Motor neuron (in vitro differentiated cells): ENCODE measurements at regions not wholly inside any gene's neighbourhood (a gene's known extent, or its start where the extent isn't known, plus 50 kb on each side); places are given as distances from the start of the nearest gene placed in this dataset.

Experiments used
- ATAC-seq, 8 experiments: fragments of 200-7000 bp; cut with Tn5 transposase; replicated peaks in 6 of 8; 2 replicates each; pipeline ENCODE4 v1.8.0; 2021; ENCODE audit warnings: mild to moderate bottlenecking in 8 of 8, moderate library complexity in 8 of 8
- H3K27ac ChIP-seq, 2 donors: fragments of 250-450 bp; sonication (Bioruptor Pico); 2 replicates each; pipeline ENCODE4 v1.9.0; 2021; ENCODE audit warnings: antibody characterized with exemption in 2 of 2, mild to moderate bottlenecking in 2 of 2, moderate library complexity in 1 of 2
- H3K4me1 ChIP-seq, 2 donors: fragments of 250-450 bp; sonication (Bioruptor Pico); replicated peaks in 1 of 2; 2 replicates each; pipeline ENCODE4 v1.6.1; 2021; ENCODE audit warnings: antibody characterized with exemption in 2 of 2, mild to moderate bottlenecking in 2 of 2, moderate library complexity in 1 of 2
- H3K4me3 ChIP-seq, 5 donors: fragments of 250-450 bp; sonication (Bioruptor Pico); 2 replicates each; pipeline ENCODE4 v1.9.0; 2021; ENCODE audit warnings: antibody characterized with exemption in 5 of 5, mild to moderate bottlenecking in 5 of 5, moderate library complexity in 4 of 5
- WGBS, 10 experiments: fragments of 450-650 bp; shearing (Covaris generic); methylation state at CpG; one replicate each; pipeline ENCODE4 v1.0.0; 2022; 5-methylcytosine and 5-hydroxymethylcytosine counted together
- in situ Hi-C, 9 experiments: fragments of 400-800 bp; cut with MboI; loops; one replicate each; pipeline ENCODE4 v1.15.0; 2021; ENCODE audit warnings: low sequenced_read_pairs in 9 of 9, low pct_unique_long_range_greater_than_20kb in 2 of 9; ENCODE audit not compliant: unreplicated experiment in 9 of 9

DNA sequence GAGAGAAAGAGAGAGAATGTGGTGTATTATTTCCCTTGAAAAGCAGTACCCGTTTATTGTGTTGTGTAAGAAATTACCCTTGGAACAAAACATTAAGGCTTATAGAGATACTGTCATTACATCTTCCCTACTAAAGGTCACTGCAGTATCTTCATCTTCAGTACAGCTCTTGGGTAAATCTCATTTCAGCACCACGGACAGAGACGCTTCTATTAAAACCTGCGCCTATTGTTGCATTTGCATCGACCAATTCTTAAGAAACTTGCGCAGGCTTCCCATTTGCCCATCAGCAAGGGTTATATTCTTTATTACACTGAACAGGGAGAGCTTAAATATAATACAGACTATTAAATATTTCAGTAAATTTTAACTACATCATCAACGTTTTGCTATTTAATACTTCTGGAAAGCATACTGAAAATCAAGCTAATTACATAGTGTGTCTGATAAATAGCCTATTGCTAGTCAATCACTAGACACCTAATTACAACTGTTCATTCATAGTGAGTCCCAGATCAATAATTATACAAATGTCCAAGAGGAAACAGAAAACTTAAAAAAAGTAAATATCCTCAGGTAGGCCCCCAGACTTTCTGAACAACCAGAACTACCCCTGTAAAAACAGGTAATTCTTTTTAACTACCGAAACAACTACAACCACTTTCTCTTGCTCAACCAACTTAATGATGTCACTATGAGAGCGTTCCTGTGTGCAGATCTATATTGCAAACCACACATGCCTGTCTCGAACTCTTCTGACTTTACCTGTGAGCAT, 350.6 kb downstream of the LIG4 start:
- Histone ChIP-seq H3K4me1 (peaks cover 0 to 7% of the 10 kb centered on the region in 2 donors), H3K4me3 (peak overlapping the region; percentile 47 to 94 (median 66)), H3K27ac (no peak overlapping the region)
- in situ Hi-C loops = loop anchor here in 7 of 9 experiments (10.0 to 25.0 kb wide), 4 partner anchors 477 to 660 kb away; no protein-coding TSS in a partner anchor
- no peak for ATAC-seq
- 11 to 40% (median 25%) methylated on average over 3 to 10 of the region's 10 CpGs; no CpG with 5 or more reads in 1 of the 10 experiments for WGBS, 10 experiments

- WGBS, 10 experiments = 17 to 100% (median 94%) methylated on average over 1 to 3 of the region's 3 CpGs; no CpG with 5 or more reads in 4 of the 10 experiments
- peaks cover 0 to 21% of the 10 kb centered on the region in 2 donors for H3K4me1 ChIP-seq
- ATAC-seq = no peak
- in situ Hi-C loops = loop anchor here in 7 of 9 experiments (10.0 to 25.0 kb wide), 4 partner anchors 473 to 655 kb away; no protein-coding TSS in a partner anchor
- no peak overlapping the region for H3K4me3 ChIP-seq
- H3K27ac ChIP-seq = no peak overlapping the region
Observed at GRCh38 chr13:107860284-107860683, 355.1 kb downstream of the LIG4 start.

DNA sequence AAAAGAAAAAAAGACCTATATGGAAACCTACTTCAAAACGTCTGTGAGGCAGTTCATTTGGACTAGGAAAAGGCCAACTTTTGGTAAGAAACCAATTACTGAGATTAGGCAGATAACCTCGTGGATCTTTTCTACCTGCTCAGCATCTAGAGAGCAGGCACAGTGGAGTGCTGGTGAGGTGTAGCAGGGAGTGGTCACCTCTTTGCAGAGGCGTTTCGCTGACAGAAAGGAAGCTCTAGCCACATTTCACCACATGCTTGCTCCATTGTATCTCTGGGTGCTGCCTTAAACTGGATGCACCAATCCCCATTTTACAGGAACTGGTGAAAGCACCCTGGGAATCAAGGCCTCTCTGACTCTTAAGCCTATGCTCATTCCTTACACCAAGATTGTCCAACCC, 360.5 kb downstream of the LIG4 start:
- ATAC-seq = no peak
- Histone ChIP-seq H3K4me3 (no peak overlapping the region), H3K4me1 (peaks cover 0 to 16% of the 10 kb centered on the region in 2 donors), H3K27ac (no peak overlapping the region)
- in situ Hi-C loops = loop anchor here in 6 of 9 experiments (25.0 kb wide), 3 partner anchors 468 to 643 kb away; no protein-coding TSS in a partner anchor
- 0 to 86% (median 40%) methylated on average over 1 to 3 of the region's 4 CpGs; no CpG with 5 or more reads in 3 of the 10 experiments for WGBS, 10 experiments

- 23 to 100% (median 80%) methylated on average over 1 to 2 of the region's 2 CpGs for WGBS, 10 experiments
- peak in 2 of 8 experiments; percentile 53 to 61 for ATAC-seq
- no peak overlapping the region for H3K4me3 ChIP-seq
- no peak overlapping the region for H3K27ac ChIP-seq
- in situ Hi-C loops = loop anchor here in 6 of 9 experiments (25.0 kb wide), 3 partner anchors 465 to 640 kb away; no protein-coding TSS in a partner anchor
- peaks cover 5 to 14% of the 10 kb centered on the region in 2 donors for H3K4me1 ChIP-seq
Observed at GRCh38 chr13:107852072-107852471, 363.3 kb downstream of the LIG4 start.

DNA sequence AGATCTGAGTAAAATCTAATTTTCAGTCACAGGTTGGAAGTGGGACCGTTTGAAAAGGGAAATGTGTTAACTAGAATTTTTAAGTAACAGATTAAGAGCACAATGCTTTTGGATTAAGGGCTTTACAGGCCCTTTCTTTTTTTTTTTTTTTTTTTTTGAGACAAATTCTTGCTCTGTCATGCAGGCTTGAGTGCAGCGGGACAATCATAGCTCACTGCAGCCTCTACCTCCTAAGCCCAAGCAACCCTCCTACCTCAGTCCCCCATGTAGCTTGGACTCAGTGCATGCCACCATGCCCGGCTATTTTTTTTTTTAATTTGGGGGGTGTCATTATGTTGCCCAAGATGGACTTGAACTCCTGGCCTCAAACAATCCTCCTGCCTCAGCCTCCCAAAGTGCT, 363.7 kb downstream of the LIG4 start:
- H3K4me3 ChIP-seq = no peak overlapping the region
- no peak overlapping the region for H3K27ac ChIP-seq
- in situ Hi-C loops = loop anchor here in 6 of 9 experiments (25.0 kb wide), 3 partner anchors 464 to 639 kb away; no protein-coding TSS in a partner anchor
- H3K4me1 ChIP-seq = peaks cover 5 to 15% of the 10 kb centered on the region in 2 donors
- WGBS, 10 experiments = 20 to 87% (median 46%) methylated on average over 1 to 3 of the region's 3 CpGs
- ATAC-seq = no peak

DNA sequence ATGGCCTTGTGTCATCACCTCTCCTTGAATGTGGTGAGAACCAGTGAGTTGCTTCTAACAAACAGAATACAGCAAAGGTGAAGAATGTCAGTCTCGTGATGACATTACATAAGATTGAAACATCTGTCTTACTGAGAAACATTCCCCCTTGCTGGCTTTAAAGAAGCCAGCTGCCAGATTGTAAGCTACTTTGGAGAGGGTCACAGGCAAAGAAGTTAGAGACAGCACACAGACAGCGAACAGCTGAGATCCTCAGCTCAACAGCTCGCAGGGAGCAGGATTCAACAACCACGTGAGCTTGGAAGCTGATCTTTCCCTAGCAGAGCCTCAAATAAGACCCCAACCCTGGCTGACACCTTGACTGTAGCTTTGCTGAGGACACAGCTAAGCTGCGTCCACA, 367.9 kb downstream of the LIG4 start:
- H3K4me1 ChIP-seq = peaks cover 8 to 15% of the 10 kb centered on the region in 2 donors
- in situ Hi-C loops = no loop called here
- peak in 5 of 8 experiments; percentile 74 to 96 (median 93) for ATAC-seq
- no peak overlapping the region for H3K4me3 ChIP-seq
- 5 to 72% (median 23%) methylated on average over 1 to 5 of the region's 5 CpGs; no CpG with 5 or more reads in 1 of the 10 experiments for WGBS, 10 experiments
- no peak overlapping the region for H3K27ac ChIP-seq

DNA sequence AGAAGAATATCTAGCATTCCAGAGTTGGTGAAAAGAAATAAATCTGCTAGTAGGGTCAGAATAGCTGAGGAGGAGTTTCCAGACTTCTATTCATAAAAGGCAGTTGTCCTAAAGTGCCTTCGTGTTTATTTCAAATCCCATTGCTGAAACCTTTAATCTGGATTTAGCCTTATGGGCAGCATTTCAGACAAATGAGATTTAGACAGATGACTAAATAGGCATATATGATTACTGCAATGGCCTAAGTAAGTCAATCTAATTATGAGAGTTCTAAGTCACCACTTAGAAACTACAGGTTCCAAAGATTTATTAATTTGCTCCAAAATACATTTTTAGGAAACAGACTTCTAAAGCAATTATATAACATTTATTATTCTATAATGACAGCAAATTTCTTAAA, 368.7 kb downstream of the LIG4 start:
- in situ Hi-C loops = no loop called here
- H3K27ac ChIP-seq = no peak overlapping the region
- 11 to 100% (median 55%) methylated on average over 1 of the region's 1 CpG; no CpG with 5 or more reads in 2 of the 10 experiments for WGBS, 10 experiments
- no peak overlapping the region for H3K4me3 ChIP-seq
- peaks cover 8 to 12% of the 10 kb centered on the region in 2 donors for H3K4me1 ChIP-seq
- ATAC-seq = no peak

GRCh38 chr13:107845911-107846310, 369.4 kb downstream of the LIG4 start:
- Histone ChIP-seq H3K4me1 (peaks cover 12 to 17% of the 10 kb centered on the region in 2 donors), H3K27ac (no peak overlapping the region), H3K4me3 (no peak overlapping the region)
- in situ Hi-C loops = no loop called here
- ATAC-seq = no peak
- WGBS, 10 experiments = 60 to 100% (median 100%) methylated on average over 1 to 3 of the region's 3 CpGs; no CpG with 5 or more reads in 3 of the 10 experiments

DNA sequence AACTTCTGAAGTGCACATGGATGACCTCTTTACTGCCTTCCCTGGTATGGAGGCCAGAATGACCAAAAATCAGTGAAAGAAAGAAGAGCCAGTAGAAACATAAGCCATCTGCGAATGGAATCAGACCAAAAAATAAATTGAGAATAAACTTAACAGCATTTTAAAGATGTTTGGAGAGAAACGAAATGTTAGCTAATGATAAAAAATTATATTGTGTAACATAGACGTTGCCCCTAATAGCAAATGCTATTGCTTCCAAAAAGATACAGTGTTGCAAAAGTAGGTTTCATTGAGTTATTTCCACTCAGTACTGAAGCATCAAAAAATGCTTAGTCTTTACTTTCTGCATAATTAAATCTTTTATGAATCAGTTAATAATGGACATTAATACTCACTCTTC, 371.7 kb downstream of the LIG4 start:
- no peak overlapping the region for H3K27ac ChIP-seq
- H3K4me1 ChIP-seq = peaks cover 14 to 23% of the 10 kb centered on the region in 2 donors
- no peak overlapping the region for H3K4me3 ChIP-seq
- 13 to 89% (median 79%) methylated on average over 2 to 3 of the region's 3 CpGs; no CpG with 5 or more reads in 1 of the 10 experiments for WGBS, 10 experiments
- in situ Hi-C loops = no loop called here
- ATAC-seq = no peak

GRCh38 chr13:107843281-107843680, 372.1 kb downstream of the LIG4 start:
- 23 to 100% (median 64%) methylated on average over 1 to 4 of the region's 4 CpGs; no CpG with 5 or more reads in 2 of the 10 experiments for WGBS, 10 experiments
- in situ Hi-C loops = no loop called here
- Histone ChIP-seq H3K4me1 (peaks cover 16 to 27% of the 10 kb centered on the region in 2 donors), H3K27ac (no peak overlapping the region), H3K4me3 (no peak overlapping the region)
- no peak for ATAC-seq

DNA sequence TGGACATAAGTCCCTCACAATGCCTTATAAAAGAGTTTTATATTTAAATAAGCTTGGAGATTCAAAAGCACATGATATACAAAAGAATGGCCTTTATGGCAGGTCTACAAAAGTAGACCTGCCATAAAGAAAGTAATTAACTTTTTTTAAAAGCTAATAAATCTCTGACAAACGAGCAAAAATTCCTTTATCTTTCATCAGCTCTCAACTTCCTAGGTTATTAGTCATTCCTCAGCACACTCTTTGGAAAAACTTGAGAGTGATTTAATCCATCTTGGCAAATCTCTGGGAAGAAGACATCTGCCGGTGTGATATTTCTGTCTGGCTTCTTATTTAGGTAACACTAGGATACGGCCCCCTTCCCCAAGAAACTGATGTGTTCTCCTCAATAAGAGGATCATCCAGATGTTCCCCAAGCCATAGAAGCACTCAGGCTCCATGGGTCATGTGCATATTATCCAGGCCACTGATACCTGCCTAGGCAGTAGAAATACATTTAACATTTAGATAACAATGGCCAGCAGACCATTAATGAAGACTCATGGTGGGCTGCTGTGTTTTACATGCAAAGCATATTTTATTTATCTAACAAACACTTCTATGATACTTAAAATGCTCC, 372.7 kb downstream of the LIG4 start:
- in situ Hi-C loops = no loop called here
- H3K27ac ChIP-seq = no peak overlapping the region
- H3K4me3 ChIP-seq = no peak overlapping the region
- peaks cover 14 to 28% of the 10 kb centered on the region in 2 donors for H3K4me1 ChIP-seq
- no peak for ATAC-seq
- WGBS, 10 experiments = 0 to 52% (median 22%) methylated on average over 1 to 3 of the region's 3 CpGs; no CpG with 5 or more reads in 1 of the 10 experiments

GRCh38 chr13:107838588-107839161, 376.7 kb downstream of the LIG4 start:
- Histone ChIP-seq H3K4me1 (peaks cover 31 to 40% of the 10 kb centered on the region in 2 donors), H3K4me3 (no peak overlapping the region), H3K27ac (no peak overlapping the region)
- peak in 5 of 8 experiments; percentile 39 to 76 (median 72) for ATAC-seq
- WGBS, 10 experiments = 36 to 60% methylated on average over 2 to 3 of the region's 3 CpGs; no CpG with 5 or more reads in 8 of the 10 experiments
- in situ Hi-C loops = no loop called here

GRCh38 chr13:107836685-107837084, 378.7 kb downstream of the LIG4 start:
- no peak overlapping the region for H3K27ac ChIP-seq
- peak in 5 of 8 experiments; percentile 33 to 56 (median 40) for ATAC-seq
- in situ Hi-C loops = no loop called here
- 40 to 84% (median 55%) methylated on average over 1 to 6 of the region's 6 CpGs for WGBS, 10 experiments
- peaks cover 36 to 48% of the 10 kb centered on the region in 2 donors for H3K4me1 ChIP-seq
- H3K4me3 ChIP-seq = no peak overlapping the region
